Thoracic aorta (tissue), 2 donors: ENCODE measurements at regions not wholly inside any gene's neighbourhood (a gene's known extent, or its start where the extent isn't known, plus 50 kb on each side); places are given as distances from the start of the nearest gene placed in this dataset.

Experiments
- ATAC-seq: fragments of 150-250 bp; one replicate; pipeline ENCODE4 v1.8.0; 2017; ENCODE audit warnings: low read depth; ENCODE audit not compliant: insufficient number of reproducible peaks, low FRiP score
- DNase-seq: peaks from one replicate; pipeline ENCODE4 v3.0.0-alpha.2; 2020; ENCODE audit warnings: low spot score
- H3K27ac ChIP-seq, 2 donors: fragments of 200-600 bp; sonication (generic); 1 replicate in 1 of 2; 2 replicates in 1 of 2; pipeline ENCODE4 v1.5.1; 2016; ENCODE audit warnings: mild to moderate bottlenecking in 2 of 2, moderate library complexity in 2 of 2
- H3K27me3 ChIP-seq: fragments of 200-600 bp; sonication (generic); replicated peaks from 2 replicates; pipeline ENCODE4 v1.6.0; 2016; ENCODE audit warnings: mild to moderate bottlenecking; ENCODE audit not compliant: insufficient read depth
- H3K36me3 ChIP-seq: fragments of 200-600 bp; sonication (generic); one replicate; pipeline ENCODE4 v1.5.1; 2016
- H3K4me1 ChIP-seq, 2 donors: fragments of 200-600 bp; sonication (generic); 1 replicate in 1 of 2; 2 replicates in 1 of 2; pipeline versions ENCODE4 v1.5.1 to v1.6.0; 2016; ENCODE audit warnings: low read depth in 2 of 2, mild to moderate bottlenecking in 1 of 2; ENCODE audit not compliant: control insufficient read depth in 1 of 2
- H3K4me3 ChIP-seq: fragments of 200-600 bp; sonication (generic); 2 replicates; pipeline ENCODE4 v1.5.1; 2016; ENCODE audit warnings: mild to moderate bottlenecking
- H3K9me3 ChIP-seq: fragments of 200-600 bp; sonication (generic); 2 replicates; pipeline ENCODE4 v1.5.1; 2016
- TF ChIP-seq, protein P1 (sequence below): fragments of 200-600 bp; sonication (generic); IDR thresholded peaks from one replicate; pipeline ENCODE4 v1.5.1; 2019; ENCODE audit warnings: antibody characterized with exemption

DNA sequence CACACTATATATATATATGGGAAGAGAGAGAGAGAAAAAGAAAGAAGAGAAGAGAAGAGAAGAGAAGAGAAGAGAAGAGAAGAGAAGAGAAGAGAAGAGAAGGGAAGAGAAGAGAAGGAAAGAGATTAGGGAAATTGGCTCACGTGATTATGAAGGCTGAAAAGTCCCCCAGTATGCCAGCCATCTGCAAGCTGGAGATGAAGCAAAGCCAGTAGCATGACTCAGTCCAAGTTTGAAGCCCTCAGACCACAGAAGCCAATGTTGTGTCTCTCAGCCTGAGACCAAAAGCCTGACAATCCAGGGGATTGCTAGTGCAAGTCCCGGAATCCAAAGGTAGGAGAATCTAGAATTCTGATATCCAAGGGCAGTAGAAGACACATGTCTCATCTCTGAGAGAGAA is 206.3 kb upstream of the PRSS1 start:
- H3K9me3 ChIP-seq, result no peaks in the 10 kb centered on the region
- no peak for ATAC-seq

DNA sequence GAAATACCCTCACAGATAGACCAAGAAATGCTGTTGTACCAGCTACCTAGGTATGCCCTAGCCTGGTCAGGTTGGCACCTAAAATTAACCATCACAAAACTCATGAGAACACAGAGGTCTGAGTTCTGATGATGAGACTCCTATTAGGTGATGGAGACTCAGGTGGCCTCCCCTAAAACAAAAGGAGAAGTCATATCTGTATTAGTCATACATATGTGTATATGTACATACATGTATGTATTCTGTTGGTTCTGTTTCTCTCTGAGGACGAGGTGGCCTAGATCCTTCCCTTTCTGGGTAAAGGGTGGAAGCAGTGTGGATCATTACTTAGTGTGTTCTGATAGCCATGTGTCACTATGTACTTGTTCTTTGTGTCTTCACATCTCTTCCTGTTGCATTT is 207.2 kb upstream of the PRSS1 start:
- no peak for DNase-seq
- no peak overlapping the region for H3K4me3 ChIP-seq
- TF ChIP-seq, protein P1, sequence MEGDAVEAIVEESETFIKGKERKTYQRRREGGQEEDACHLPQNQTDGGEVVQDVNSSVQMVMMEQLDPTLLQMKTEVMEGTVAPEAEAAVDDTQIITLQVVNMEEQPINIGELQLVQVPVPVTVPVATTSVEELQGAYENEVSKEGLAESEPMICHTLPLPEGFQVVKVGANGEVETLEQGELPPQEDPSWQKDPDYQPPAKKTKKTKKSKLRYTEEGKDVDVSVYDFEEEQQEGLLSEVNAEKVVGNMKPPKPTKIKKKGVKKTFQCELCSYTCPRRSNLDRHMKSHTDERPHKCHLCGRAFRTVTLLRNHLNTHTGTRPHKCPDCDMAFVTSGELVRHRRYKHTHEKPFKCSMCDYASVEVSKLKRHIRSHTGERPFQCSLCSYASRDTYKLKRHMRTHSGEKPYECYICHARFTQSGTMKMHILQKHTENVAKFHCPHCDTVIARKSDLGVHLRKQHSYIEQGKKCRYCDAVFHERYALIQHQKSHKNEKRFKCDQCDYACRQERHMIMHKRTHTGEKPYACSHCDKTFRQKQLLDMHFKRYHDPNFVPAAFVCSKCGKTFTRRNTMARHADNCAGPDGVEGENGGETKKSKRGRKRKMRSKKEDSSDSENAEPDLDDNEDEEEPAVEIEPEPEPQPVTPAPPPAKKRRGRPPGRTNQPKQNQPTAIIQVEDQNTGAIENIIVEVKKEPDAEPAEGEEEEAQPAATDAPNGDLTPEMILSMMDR, result no peak
- no peak overlapping the region for H3K27ac ChIP-seq
- no peaks in the 10 kb centered on the region for H3K9me3 ChIP-seq
- ATAC-seq, result no peak
- H3K36me3 ChIP-seq, result no peaks in the 10 kb centered on the region
- H3K27me3 ChIP-seq, result no peaks in the 10 kb centered on the region
- H3K4me1 ChIP-seq, result no peaks in the 10 kb centered on the region

More for the DNA sequence above, 206.3 kb upstream of the PRSS1 start:
- H3K27ac ChIP-seq, result no peak overlapping the region
- H3K4me3 ChIP-seq, result no peak overlapping the region
- no peak for DNase-seq
- no peaks in the 10 kb centered on the region for H3K4me1 ChIP-seq
- H3K36me3 ChIP-seq, result no peaks in the 10 kb centered on the region
- TF ChIP-seq, protein P1, result no peak
- no peaks in the 10 kb centered on the region for H3K27me3 ChIP-seq

DNA sequence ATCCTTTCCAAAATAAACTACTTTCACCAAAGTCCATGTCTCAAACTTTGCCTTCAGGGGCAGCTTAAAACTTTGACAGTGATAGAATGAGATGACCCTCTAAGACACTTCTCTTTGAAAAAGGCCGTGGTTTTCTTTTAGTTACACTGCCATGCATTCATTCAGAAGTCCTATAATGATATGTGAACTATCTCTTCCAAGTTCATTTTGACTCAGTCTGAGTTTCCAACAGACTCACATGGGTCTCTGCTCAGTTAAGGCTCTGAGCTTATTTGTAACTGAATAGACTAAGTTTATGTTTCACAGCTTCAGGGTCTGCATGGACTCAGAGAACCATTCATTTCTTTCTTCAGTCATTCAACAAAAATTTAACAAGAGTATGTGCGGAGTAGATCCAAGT is 208.9 kb upstream of the PRSS1 start:
- Histone ChIP-seq H3K36me3 (no peaks in the 10 kb centered on the region), H3K9me3 (no peaks in the 10 kb centered on the region), H3K4me3 (no peak overlapping the region), H3K4me1 (no peaks in the 10 kb centered on the region), H3K27me3 (no peaks in the 10 kb centered on the region), H3K27ac (no peak overlapping the region)
- ATAC-seq (no peak), DNase-seq (no peak)
- TF ChIP-seq, protein P1, result no peak

DNA sequence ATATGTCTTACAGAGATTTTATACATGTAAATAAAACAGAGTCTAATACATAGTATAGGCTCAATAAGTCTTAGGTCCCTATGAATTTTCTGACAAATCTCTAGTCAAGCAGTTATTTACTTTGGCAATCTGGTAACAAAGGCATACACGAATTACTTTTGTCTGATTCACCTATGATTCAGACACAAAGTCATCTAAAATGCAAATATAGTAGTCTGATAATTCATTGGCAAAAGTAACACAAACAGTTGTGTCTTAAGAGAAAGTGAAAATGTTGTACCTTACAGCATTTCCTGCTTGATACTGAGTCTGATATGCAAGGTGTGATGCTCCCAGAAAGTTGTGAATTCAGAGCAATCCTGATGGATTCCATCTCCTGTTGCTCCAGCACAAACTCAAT is 209.4 kb upstream of the PRSS1 start:
- Histone ChIP-seq H3K27ac (no peak overlapping the region), H3K4me3 (no peak overlapping the region), H3K36me3 (no peaks in the 10 kb centered on the region), H3K4me1 (no peaks in the 10 kb centered on the region), H3K27me3 (no peaks in the 10 kb centered on the region), H3K9me3 (no peaks in the 10 kb centered on the region)
- TF ChIP-seq, protein P1, result no peak
- no peak for DNase-seq
- ATAC-seq, result no peak

DNA sequence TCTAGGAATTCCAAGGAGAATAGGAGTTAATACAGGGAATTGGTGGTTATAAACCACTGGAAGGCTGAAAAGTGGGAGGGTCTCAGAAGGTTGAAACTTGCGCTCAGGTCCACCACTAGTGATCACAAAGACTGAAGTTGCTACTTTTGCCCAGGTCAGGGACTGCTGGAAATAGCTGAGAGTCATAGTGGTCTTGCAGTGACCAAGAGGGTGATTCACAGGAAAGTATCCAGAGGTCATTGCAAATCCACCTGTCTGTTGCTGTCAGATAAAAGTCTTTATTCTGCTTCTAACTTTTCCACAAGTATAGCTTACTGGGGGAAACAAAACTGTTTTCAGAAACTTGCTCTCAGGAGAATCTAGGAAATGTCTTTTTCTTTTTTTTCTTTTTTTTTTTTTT is 211.5 kb upstream of the PRSS1 start:
- H3K9me3 ChIP-seq, result no peaks in the 10 kb centered on the region
- no peaks in the 10 kb centered on the region for H3K27me3 ChIP-seq
- no peaks in the 10 kb centered on the region for H3K36me3 ChIP-seq
- H3K27ac ChIP-seq, result no peak overlapping the region
- no peak overlapping the region for H3K4me3 ChIP-seq
- ATAC-seq (no peak), DNase-seq (no peak)
- no peaks in the 10 kb centered on the region for H3K4me1 ChIP-seq
- TF ChIP-seq, protein P1, result no peak
